K562 (cell line): ENCODE measurements at regions not wholly inside any gene's neighbourhood (a gene's known extent, or its start where the extent isn't known, plus 50 kb on each side); places are given as distances from the start of the nearest gene placed in this dataset.

ENCODE experiments used
- ATAC-seq: fragments of 200-7000 bp; cut with Tn5 transposase; 3 replicates; pipeline ENCODE4 v1.9.1; 2020; ENCODE audit warnings: moderate library complexity
- BruUV-seq: library from RNA; stranded (reverse); fragments of 400-500 nt; replicated peaks from 2 replicates; lab custom pipeline; 2021; lab: Mats Ljungman, UMichigan
- CTCF ChIA-PET: fragments of 300-600 bp; formaldehyde crosslinking; extraction: SDS; loops from one replicate; lab custom pipeline; 2021; ENCODE audit warnings: low intra/inter-chr PET ratio; lab: Yijun Ruan, JAX
- POLR2A ChIA-PET: fragments of 300-600, 350-650 bp; sonication (Branson Sonifier 250); formaldehyde crosslinking; extraction: SDS; loops from one replicate; lab custom pipeline; 2021; ENCODE audit warnings: antibody characterized with exemption, inconsistent platforms; lab: Yijun Ruan, JAX
- DNase-seq, 4 experiments: peaks; one replicate each; pipeline versions ENCODE4 v3.0.0 to v3.0.0-alpha.2; 2011 to 2018; ENCODE audit warnings: low spot score in 3 of 4, mixed read lengths in 3 of 4; ENCODE audit errors: extremely low read depth in 1 of 4
- FAIRE-seq: peaks from 2 replicates; lab custom pipeline; 2011; peaks lifted over from hg19 to GRCh38; lab: Jason Lieb, UNC
- H2AFZ ChIP-seq: 2 replicates; pipeline ENCODE4 v1.6.0; 2011; ENCODE audit warnings: low read depth, low read length, control low read depth, inconsistent platforms
- H3K27ac ChIP-seq: fragments of 200-600 bp; 3 replicates; pipeline ENCODE4 v1.8.0; 2011; ENCODE audit warnings: low read depth, mild to moderate bottlenecking, control low read depth, inconsistent platforms, low read length, moderate library complexity, mixed read lengths; ENCODE audit errors: extremely low read depth
- H3K27me3 ChIP-seq, 2 experiments: fragments of 300-600 bp in 1 of 2; 2 replicates in 1 of 2; 3 replicates in 1 of 2; pipeline versions ENCODE4 v1.6.0 to v1.8.0; 2011; ENCODE audit warnings: inconsistent platforms in 2 of 2, low read length in 2 of 2, mild to moderate bottlenecking in 1 of 2, mixed read lengths in 1 of 2, moderate library complexity in 1 of 2; ENCODE audit not compliant: control insufficient read depth in 2 of 2, insufficient read depth in 2 of 2
- H3K36me3 ChIP-seq: fragments of 300-600 bp; 3 replicates; pipeline ENCODE4 v1.8.0; 2011; ENCODE audit warnings: mild to moderate bottlenecking, low read length, inconsistent platforms; ENCODE audit not compliant: control insufficient read depth, insufficient read depth
- H3K4me1 ChIP-seq, 2 experiments: fragments of 200-600 bp in 1 of 2; replicated peaks in 1 of 2; 2 replicates in 1 of 2; 3 replicates in 1 of 2; pipeline versions ENCODE4 v1.5.1 to v1.8.0; 2011; ENCODE audit warnings: inconsistent platforms in 2 of 2, low read length in 2 of 2, mild to moderate bottlenecking in 1 of 2, mixed read lengths in 1 of 2, moderate library complexity in 1 of 2; ENCODE audit not compliant: control insufficient read depth in 2 of 2, insufficient read depth in 2 of 2
- H3K4me2 ChIP-seq: 2 replicates; pipeline ENCODE4 v1.6.1; 2011; ENCODE audit warnings: low read length, control low read depth, inconsistent platforms, mixed read lengths; ENCODE audit not compliant: insufficient read depth
- H3K4me3 ChIP-seq: fragments of 200-600 bp; sonication (generic), shearing (Covaris generic); 2 replicates; pipeline ENCODE4 v1.5.1; 2016; ENCODE audit warnings: control low read depth, inconsistent platforms
- H3K79me2 ChIP-seq: fragments of 200-600 bp; 3 replicates; pipeline ENCODE4 v1.8.0; 2011; ENCODE audit warnings: low read length, inconsistent platforms; ENCODE audit not compliant: control insufficient read depth, insufficient read depth
- H3K9ac ChIP-seq, 2 experiments: 2 replicates each; pipeline versions ENCODE4 v1.6.0 to v1.6.1; 2011; ENCODE audit warnings: low read depth in 2 of 2, low read length in 2 of 2, control low read depth in 1 of 2, inconsistent platforms in 1 of 2, mild to moderate bottlenecking in 1 of 2, mixed read lengths in 1 of 2; ENCODE audit not compliant: insufficient read depth in 1 of 2
- H3K9me1 ChIP-seq: one replicate; pipeline ENCODE4 v1.6.0; 2011; ENCODE audit warnings: inconsistent platforms, mild to moderate bottlenecking, low read length, moderate library complexity; ENCODE audit not compliant: control insufficient read depth, insufficient read depth
- H3K9me3 ChIP-seq: replicated peaks from 2 replicates; pipeline ENCODE4 v1.5.1; 2011; ENCODE audit warnings: low read depth, low read length, inconsistent platforms; ENCODE audit not compliant: control insufficient read depth, insufficient read depth
- H4K20me1 ChIP-seq: replicated peaks from 2 replicates; pipeline ENCODE4 v1.6.1; 2011; ENCODE audit warnings: low read length, inconsistent platforms, mixed read lengths; ENCODE audit not compliant: control insufficient read depth, insufficient read depth
- CHAMP1 ChIP-seq: fragments of 450-650 bp; IDR thresholded peaks from 2 replicates; pipeline ENCODE4 v1.6.1; 2016; ENCODE audit warnings: mild to moderate bottlenecking
- ELK1 ChIP-seq: sonication (generic); formaldehyde crosslinking; IDR thresholded peaks from 2 replicates; pipeline ENCODE4 v1.8.1; 2022; ENCODE audit warnings: missing genetic modification reagents
- FOXJ2 ChIP-seq: fragments of 200-800 bp; sonication (Bioruptor generic); IDR thresholded peaks from 2 replicates; pipeline ENCODE4 v1.6.1; 2016; ENCODE audit warnings: missing genetic modification characterization, missing compliant biosample characterization
- FOXP4 ChIP-seq: sonication (generic); formaldehyde crosslinking; IDR thresholded peaks from 2 replicates; pipeline ENCODE4 v1.8.0; 2022; ENCODE audit warnings: mild to moderate bottlenecking, missing genetic modification reagents, borderline replicate concordance
- GTF2E2 ChIP-seq: fragments of 200-800 bp; sonication (Bioruptor generic); IDR thresholded peaks from 2 replicates; pipeline ENCODE4 v1.6.1; 2016; ENCODE audit warnings: missing genetic modification characterization, missing compliant biosample characterization
- IRF2 ChIP-seq: sonication (generic); formaldehyde crosslinking; IDR thresholded peaks from 2 replicates; pipeline ENCODE4 v1.8.1; 2022; ENCODE audit warnings: mild to moderate bottlenecking, missing genetic modification reagents
- PHB2 ChIP-seq: fragments of 450-650 bp; IDR thresholded peaks from 2 replicates; pipeline ENCODE4 v1.6.1; 2017; ENCODE audit warnings: low read depth
- SPI1 ChIP-seq: IDR thresholded peaks from 2 replicates; pipeline ENCODE4 v1.6.1; 2011; ENCODE audit warnings: low read depth, low read length, control low read depth, borderline replicate concordance
- WGBS: fragments of 100-300 bp; shearing (Covaris generic); methylation state at CpG from one replicate; pipeline ENCODE4 v1.1.6; 2016; ENCODE audit warnings: low coverage, mixed read lengths; ENCODE audit not compliant: insufficient coverage; ENCODE audit errors: missing lambda C conversion rate; 5-methylcytosine and 5-hydroxymethylcytosine counted together
- in situ Hi-C: fragments of 300-500 bp; cut with MboI; formaldehyde crosslinking; loops from 4 replicates; pipeline ENCODE4 v1.15.0; 2018; ENCODE audit warnings: inconsistent platforms, mixed read lengths
- intact Hi-C: fragments of 100-400 bp; cut with micrococcal nuclease; formaldehyde crosslinking; loops from 2 replicates; pipeline ENCODE4 v1.14.2; 2022

- BruUV-seq: no TSS peak
- WGBS: 3% methylated on average over 4 of the region's 4 CpGs
- Histone ChIP-seq H3K9me1 (no peaks in the 10 kb centered on the region), H3K27ac (no peak overlapping the region), H4K20me1 (no peaks in the 10 kb centered on the region)
- TF ChIP-seq FOXP4 (CRISPR knock-in tag) (no peak), FOXJ2 (tag) (no peak), PHB2 (no peak), CHAMP1 (no peak), SPI1 (no peak), ELK1 (no peak), IRF2 (CRISPR knock-in tag) (no peak), GTF2E2 (tag) (no peak)
- TF ChIP-seq, all 486 proteins: peak for 0
- no peak overlapping the region for H3K4me3 ChIP-seq
- DNase-seq (no peak), FAIRE-seq (no peak), ATAC-seq (no peak)
- no peaks in the 10 kb centered on the region for H3K79me2 ChIP-seq
- H3K9ac ChIP-seq: no peak overlapping the region
- no peaks in the 10 kb centered on the region for H3K4me1 ChIP-seq
- CTCF ChIA-PET: no interaction called here
- H3K36me3 ChIP-seq: no peaks in the 10 kb centered on the region
- intact Hi-C loops: no loop called here
- POLR2A ChIA-PET: no interaction called here
- H3K27me3 ChIP-seq: no peaks in the 10 kb centered on the region
- H3K9me3 ChIP-seq: 0 out of 2 replicates have a peak, but pooled peaks cover 1% of the 10 kb centered on the region
- in situ Hi-C loops: no loop called here
- no peak overlapping the region for H2AFZ ChIP-seq
- H3K4me2 ChIP-seq: no peak overlapping the region
Observed at GRCh38 chr7:49432254-49432653, 341.2 kb upstream of the VWC2 start.
